Muscle of arm (tissue), 1 donor: ENCODE measurements at regions not wholly inside any gene's neighbourhood (a gene's known extent, or its start where the extent isn't known, plus 50 kb on each side); places are given as distances from the start of the nearest gene placed in this dataset.
"Not testable (repeated sequence)": the region's sequence is repeated elsewhere in the genome, so short reads cannot be mapped to it uniquely, and the experiment has no call there.

Experiments
- DNase-seq: peaks from one replicate; pipeline ENCODE4 v3.0.0-alpha.2; 2013

DNA sequence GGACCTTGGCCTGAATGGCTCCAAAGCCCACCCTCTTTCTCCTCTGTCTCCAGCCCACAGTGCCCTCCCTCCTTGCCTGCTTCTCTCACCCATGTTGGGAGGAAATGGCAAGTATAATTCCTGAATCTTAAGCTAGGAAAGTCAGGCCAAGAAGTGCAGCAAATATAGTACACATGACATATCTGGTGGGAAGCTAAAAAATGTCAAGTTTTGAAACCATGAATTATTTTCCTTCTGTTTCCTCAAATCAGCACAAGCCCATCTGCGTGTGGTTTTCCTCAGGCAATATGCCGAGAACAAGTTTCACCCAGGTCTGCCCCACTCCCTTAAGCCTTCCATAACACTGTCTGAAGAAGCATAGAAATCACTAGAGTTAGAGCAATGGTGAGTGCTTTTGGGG lies 502.8 kb upstream of the CDH11 start:
- no peak for DNase-seq

DNA sequence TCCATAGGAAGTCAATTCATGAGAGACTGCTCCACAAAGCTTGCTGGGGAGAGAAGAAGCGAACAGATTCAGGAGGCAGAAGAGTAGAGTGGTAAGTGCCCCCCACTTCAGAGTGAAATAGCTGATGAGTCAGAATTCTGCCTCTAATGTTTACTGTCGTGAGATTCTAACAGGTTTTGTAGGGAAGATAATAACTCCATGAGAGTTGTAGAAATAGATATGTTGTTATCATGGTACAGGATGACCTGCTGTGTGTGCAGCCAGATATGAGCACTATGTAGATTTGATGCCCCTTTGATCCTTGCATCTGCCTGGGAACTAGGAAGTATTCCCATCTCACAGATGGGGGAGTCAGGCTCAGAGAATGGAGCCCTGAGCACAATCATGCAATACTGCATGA lies 502.4 kb upstream of the CDH11 start:
- no peak for DNase-seq

DNA sequence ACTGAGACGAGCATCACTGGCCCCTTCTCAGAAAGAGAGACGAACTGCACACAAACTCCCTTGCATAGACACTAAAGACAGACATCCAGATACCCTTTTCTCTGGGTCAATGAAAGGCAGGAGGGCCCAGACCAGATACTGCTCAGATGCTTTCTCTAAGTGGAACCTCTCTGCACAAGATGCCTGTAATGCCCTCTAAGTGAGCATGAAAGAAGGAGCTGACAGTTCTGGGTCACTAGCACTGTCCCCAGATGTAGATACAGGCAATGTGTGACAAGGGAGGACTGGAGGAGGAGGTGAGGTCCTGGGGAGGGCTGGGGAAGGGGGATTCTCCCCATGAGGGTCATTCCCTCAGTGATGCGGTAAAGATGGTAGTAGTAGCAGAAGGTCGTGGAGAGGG lies 501.0 kb upstream of the CDH11 start:
- no peak for DNase-seq

DNA sequence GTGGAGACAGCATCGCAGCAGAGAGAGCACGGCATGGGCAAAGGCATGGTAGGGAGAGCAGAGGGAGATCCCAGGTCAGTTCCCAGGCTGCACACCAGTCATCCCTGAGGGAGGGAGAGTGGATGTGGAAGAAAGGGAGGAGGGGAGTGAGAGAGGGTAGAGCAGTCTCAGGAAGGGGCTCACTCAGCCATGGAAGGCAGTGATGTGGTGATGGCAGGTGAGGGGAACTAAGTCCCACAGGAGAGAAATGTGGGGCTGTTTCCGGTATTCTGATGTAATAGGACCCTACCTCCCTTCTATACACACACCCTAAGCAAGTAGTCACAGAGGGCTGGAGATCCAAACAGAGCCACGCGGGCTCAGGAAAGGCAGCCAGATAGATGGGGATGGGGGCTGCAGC lies 500.3 kb upstream of the CDH11 start:
- no peak for DNase-seq

DNA sequence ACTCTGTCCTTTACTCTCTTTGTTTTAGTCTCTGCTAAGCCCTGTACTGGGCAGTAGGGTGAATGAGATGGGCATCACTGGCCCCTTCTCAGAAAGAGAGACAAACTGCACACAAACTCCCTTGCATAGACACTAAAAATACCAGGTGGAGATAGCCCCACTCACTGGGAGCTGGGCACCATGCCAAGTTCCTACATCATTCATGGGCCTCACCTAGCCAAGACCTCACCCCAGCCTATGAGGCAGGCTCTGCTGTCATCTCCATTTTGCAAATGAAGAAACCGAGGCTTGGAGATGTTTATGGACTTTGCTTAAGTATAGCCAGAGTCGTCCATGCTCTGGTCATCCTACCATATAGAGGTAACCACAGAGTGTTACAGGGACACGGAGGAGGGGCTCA lies 499.8 kb upstream of the CDH11 start:
- DNase-seq, result no peak

DNA sequence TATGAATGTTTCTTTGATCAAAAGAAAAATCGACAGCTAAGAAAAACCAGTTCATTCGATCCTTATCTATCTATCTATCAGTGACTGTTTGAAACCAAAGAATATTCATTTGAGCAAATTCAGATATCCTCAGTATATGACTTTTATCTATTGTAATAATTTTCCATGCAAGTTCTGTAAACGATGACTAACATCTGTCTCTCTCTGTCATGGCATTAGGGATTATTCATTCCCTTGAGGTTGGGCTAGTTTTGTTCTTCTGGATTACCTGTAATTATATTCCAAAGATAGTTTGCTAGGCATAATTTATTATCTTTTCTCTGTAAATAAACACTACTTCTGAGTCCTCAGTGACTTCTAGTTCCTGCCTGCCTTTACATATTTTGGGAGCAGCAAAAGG lies 497.7 kb upstream of the CDH11 start:
- DNase-seq, result no peak

DNA sequence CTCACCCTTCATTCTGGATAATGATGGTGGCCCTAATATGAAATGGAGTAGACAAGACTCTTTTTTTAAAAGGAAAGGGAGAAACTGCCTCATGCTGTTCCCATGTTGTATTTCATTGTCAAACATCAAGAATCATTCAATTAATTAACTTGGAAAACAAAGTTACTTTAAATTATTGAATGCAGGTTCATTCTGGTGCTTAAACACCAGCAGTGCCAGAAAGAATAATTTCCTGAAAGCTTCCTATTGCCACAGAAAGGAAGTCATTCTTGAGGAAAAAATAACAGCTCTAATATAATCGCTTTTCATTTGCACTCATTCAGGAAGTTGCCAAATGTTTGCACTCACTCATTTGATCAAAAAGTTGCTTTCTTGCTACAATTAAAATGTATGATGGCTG lies 497.1 kb upstream of the CDH11 start:
- no peak for DNase-seq

DNA sequence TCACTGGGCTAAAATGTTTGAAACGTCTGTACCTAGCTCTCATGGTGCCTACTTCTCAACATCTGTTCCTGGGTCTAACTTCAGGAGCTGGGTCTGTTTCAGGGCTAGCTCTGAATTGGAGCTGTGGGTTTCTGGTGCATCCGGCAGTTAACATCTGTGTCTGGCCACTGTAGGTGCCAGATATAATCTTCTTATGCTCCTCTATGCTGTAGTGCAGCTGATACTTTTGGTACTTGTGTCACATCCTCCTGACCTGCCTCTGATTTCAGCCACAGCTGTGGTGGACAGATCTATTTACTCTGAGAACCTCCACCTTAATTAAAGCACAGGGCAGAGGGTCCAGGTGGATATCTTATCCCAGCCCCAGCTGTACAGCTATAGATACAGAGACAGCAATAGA lies 496.5 kb upstream of the CDH11 start:
- DNase-seq, result no peak

DNA sequence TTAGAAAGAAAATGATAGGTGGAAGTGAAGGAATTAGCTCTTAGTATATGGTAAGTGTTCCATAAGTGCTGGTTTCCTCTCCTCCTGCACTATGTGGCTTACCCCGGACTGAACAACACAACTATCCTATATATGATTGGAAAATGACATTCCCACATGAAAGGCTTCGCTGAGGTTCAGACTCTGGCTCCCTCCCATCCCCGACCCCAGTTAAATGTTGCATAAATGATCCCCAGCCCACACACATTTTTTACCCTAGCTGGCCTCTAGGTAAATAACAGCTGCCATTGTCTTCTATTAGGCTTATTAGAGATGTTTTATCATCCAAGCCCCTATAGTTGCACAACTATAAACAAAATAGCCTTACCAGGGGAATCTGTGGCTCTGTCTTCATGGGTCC lies 495.6 kb upstream of the CDH11 start:
- no peak for DNase-seq

DNA sequence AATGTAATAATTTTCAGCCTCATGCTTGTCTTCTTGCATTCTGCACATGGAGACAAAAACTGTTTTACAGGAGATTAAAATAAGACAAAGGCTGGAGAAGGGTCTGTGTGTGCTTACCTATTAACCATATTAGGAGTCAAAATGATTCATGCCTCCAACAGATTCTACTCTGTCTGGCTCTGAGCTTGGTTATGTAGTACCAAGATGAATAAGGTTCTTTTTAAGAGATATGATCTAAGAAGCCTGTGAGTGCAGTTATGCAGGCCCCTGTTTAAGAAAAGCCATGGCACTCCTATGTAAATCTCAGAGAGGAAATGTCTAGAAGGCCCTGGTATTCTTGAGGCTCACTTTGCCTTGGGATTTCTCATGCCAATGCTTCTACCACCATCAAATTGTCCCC lies 486.6 kb upstream of the CDH11 start:
- no peak for DNase-seq

DNA sequence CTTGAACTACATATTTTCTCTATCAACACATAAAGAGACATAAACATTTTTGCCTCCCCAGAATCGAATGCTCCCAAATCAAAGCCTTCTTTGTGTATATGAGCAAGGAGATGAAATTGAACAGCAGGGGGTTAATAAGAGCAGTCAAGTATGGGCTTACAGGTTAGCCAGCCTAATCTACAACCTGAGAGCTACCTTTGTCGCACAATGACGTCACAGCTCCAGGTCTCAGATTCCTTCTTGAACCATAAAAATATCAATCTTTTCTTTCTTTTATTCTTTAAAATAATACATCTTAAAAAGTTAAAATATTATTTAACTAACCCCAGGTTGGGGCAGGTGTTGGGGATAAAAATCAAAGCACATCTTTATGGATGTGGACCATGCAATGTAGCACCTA lies 482.9 kb upstream of the CDH11 start:
- DNase-seq, result no peak

DNA sequence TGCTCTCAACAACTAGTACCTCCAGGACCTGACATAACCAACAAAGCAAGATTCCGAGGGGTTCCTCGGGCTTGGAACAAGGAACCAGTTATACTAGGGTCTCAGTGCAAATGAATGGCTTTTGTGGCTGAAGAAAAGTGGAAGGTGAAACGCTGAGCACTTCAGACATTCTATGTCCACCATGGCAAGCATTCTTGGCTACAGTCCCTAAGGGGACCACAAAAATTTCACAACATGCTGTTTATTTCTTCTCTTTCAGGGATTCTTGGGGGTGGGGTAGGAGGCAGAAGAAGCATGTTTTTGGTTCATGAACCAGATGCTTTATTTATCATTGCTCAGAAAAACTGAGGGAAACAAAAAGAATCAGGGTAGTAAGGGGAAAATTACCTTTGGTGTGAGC lies 479.9 kb upstream of the CDH11 start:
- DNase-seq, result no peak

DNA sequence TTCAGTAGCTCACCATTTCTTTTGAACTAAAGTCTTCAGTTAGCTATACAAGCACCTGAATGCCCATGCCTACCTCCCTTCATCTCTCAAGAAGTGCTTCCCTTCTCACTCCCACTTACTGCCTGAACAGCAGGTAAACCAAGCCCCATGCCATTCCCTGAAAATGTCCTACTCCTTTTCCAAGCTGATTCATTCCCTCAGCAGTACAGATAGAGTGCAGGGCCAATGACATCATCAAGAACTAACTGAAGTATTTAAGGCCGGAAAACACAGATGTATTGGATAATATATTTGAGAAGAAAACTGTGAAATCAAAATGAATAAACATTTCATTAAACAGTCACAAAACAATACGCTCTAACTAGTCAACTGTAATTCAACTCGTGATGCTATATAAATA lies 478.8 kb upstream of the CDH11 start:
- DNase-seq, result no peak

DNA sequence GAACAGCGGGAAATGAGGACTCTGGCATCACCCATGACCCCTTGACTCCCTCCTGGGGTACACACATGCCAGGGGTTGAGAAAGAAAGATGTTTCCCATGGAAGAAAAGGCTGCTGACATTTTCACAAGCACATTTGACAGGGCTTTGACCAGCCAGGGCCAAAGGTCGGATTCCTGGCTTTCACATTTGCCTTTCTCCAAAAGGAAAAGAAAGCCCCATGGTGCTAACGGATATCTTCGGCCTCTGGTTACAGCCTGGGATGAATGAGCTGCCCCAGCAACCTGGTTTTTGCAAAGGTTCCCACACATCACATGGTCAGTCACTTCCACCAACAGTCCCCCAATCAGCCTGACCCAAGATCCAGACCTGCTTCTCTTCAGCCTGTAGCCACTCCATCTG lies 478.2 kb upstream of the CDH11 start:
- no peak for DNase-seq

DNA sequence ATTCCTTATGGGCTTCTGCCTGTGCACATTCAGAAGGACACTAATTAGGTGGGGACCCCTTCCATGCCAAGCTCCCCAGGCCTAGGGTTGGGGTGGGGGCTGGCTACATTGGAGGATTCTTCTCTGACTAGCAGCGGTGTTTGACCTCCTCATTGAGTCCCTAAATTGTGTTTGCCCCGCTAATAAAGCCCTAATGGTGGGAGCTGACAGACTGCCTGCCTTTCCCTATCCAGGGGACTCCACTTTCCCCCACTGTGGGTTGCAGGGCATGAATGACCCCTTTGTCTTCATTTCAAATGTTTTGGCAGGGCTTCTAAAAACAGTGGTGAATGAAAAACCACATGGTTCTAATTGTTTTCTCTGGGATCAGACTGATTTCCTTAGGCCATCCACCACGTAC lies 476.8 kb upstream of the CDH11 start:
- no peak for DNase-seq

DNA sequence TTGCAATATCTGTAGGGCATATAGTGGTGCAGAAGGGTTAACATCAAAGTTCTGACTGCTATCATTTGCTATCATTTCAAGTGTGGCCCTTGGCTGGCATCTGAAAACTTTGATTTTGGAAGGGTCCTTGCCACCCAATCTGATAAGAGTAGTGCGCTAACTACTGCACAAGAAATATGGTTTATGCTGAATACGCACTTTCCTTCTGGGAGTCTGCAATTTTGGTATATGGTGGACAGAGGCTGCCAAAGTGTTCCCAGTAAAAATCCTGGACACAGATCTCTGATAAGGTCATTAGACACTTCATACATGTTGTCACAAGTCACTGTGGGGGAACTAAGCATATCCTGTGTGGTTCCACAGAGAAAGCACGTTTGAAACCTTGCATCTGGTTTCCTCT lies 461.6 kb upstream of the CDH11 start:
- DNase-seq, result no peak

DNA sequence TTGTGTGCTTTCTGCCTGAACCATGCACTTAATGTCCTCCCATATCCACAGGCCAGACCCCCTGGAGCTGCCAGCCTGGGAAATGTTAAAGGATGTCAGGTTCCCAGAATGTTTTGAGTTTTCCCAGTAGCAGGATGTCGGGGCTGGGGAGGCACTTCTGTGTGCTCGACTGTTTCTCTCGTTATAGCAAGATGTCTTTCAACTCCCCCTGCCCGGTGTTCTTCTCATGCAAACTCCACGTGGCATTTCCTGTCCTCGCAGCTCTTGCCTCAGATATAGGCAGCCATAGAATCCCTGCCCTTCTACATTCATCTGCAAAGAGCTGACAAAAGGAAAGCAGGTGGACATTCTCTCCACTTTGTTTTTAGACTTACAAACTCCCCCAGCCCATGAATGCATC lies 457.2 kb upstream of the CDH11 start:
- no peak for DNase-seq

DNA sequence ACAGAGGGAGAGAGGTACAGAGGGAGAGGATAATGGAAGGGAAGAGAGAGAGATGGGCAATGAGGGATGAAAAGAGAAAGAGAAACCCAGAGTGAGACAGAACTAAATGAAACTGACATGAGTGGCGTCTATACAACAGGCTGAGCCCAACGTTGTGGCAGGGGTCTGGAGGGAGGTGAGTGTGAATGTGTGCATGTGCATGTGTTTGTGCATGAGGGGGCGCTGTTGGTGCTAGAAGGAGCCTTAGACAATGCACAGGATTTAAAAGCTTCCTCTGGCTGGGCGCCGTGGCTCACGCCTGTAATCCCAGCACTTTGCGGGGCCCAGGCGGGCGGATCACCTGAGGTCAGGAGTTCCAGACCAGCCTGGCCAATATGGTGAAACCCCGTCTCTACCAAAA lies 454.8 kb upstream of the CDH11 start:
- DNase-seq, result no peak

DNA sequence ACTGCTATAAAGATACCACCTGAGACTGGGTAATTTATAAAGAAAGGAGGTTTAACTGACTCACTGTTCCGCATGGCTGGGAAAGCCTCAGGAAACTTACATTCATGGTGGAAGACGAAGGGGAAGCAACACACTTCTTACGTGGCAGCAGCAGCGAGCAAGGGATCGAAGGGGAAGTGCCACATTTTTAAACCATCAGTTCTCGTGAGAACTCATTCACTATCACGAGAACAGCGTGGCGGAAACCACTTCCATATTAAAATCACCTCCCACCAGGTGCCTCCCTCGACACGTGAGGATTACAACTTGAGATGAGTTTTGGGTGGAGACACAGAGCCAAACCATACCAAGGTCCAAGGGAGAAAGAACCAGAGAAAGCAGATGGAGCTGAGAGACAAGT lies 454.3 kb upstream of the CDH11 start:
- DNase-seq, result no peak

DNA sequence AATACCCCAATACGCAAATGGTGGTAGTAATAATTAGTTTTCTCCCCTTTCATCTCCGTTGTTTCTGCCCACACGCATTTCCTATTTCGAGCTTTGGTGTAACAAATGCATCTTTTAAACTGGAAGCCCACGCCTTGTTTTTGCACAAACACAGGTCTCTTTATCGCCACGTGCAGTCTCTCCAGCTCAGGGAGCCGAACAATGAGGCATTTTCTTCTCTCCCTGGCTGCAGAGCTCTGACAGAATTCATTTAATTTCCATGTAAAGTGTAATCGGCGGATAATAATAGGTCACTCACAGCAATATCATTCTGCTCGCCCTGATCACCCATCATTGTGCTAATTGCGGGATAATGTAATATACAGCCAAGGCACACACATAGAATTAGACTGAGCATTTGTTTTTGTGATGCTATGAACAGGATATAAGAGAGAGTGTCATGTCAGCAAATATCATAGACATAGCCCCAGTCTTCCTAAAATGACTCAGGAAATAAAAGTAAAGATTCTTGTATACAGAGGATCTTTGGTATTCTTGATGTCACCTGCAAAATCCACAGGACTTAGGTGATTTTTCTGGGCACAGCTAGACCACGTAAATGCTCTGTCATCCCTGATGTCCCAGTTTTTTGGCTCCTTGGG lies 452.6 kb upstream of the CDH11 start:
- DNase-seq, result no peak

DNA sequence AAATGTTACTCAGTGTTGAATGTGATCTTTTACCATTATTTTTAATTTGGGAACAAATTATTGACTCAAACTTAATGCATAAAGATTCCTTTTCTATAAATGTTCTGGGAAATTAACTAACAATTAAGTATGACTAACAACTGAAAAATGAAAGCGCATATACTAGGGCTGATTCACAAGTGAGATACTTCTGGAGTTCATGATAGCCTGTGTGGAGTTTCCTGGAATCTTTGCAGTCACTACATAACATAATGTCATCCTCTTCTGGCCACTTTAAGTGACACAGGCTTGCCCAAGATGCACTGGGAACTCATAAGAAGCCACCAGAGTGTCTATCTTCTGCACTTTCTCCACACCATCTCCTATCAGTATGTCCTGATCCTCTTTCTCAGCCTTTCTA lies 450.3 kb upstream of the CDH11 start:
- no peak for DNase-seq

DNA sequence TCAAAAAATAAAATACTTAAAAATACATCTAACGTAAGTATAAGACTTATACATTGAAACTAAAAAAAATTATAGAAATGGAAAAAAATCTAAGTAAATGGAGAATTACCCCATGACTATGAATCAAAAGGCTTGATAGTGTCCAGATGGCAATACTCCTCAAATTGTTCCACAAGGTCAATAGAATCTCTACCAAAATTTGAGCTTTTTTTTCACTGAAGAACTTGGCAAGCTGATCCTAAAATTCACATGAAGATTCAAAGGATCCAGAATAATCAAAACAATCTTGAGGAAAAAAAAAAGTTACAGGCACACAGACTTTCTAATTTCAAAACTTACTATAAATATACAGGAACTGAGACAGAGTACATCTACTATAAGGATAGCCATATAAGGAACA lies 448.4 kb upstream of the CDH11 start:
- DNase-seq, result no peak

DNA sequence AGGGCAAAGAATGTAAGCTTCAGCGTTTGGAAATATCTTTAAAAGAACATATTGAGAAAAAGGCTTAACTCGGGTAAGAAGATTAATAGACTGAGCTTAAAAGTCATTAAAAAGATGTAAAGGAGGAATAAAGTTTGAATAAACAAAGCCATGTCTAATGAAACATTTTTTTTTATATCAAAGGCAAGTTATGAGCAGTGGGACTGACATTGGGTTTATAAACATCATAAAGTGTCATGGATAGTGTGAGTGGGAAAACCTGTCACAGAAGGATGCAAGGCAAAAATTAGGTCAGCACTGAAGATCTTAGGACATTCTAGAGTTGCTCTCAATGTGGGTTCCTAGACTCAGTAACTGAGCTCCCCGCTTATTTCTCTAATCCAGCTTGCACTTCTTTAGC lies 438.0 kb upstream of the CDH11 start:
- DNase-seq, result no peak

DNA sequence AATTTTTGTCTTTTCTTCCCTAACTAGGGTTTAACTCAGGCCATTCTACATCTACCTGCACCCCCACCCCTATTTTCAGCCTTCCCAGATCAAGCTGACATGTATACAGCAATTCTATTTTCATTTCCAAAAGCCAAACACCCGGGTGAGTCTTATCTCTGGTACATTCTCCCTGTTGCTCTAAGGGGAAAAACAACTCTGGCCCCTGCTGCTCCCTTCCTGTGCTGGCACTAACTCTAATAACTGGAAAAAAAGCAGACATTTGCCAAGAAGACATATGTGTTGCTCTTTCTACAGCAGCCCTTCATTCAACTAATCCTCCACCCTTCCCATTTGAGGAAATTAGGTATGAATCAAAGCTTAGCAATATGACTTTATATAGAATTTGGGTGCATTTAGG lies 427.8 kb upstream of the CDH11 start:
- DNase-seq, result not testable (repeated sequence)

DNA sequence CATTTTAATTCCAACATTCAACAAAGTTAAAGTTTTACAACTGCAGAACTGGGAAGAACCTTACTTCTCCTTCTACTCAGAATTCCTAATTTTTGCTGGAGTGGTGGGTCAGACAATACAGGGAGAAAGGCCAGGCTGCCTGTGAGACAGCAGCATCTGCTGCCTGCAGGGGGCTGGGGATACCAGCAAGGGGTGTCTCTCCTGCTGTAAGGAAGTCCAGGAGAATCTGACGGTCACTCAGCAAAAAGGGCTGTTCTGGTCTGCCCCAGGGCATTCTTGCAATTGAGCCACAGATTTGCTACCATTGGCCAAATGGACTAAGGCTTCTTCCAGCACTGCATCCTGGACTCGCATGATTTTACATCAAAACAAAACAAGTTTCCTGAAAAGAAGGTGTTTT lies 426.6 kb upstream of the CDH11 start:
- DNase-seq, result no peak
